Tibial artery (tissue), 4 donors: ENCODE measurements at regions not wholly inside any gene's neighbourhood (a gene's known extent, or its start where the extent isn't known, plus 50 kb on each side); places are given as distances from the start of the nearest gene placed in this dataset.
"Not testable (repeated sequence)": the region's sequence is repeated elsewhere in the genome, so short reads cannot be mapped to it uniquely, and the experiment has no call there.

Source experiments
- DNase-seq, 2 donors: peaks; one replicate each; pipeline ENCODE4 v3.0.0-alpha.2; 2019
- H3K27ac ChIP-seq, 2 donors: fragments of 200-600 bp; sonication (generic) in 1 of 2; 1 replicate in 1 of 2; 2 replicates in 1 of 2; pipeline ENCODE4 v1.5.1; 2018 to 2019; ENCODE audit warnings: mild to moderate bottlenecking in 1 of 2
- H3K27me3 ChIP-seq, 2 donors: fragments of 200-600 bp; sonication (generic) in 1 of 2; one replicate each; pipeline versions ENCODE4 v1.5.1 to v1.6.0; 2016 to 2019
- H3K36me3 ChIP-seq, 3 donors: fragments of 200-600 bp; sonication (generic) in 2 of 3; one replicate each; pipeline ENCODE4 v1.5.1; 2016 to 2019; ENCODE audit warnings: mild to moderate bottlenecking in 2 of 3
- H3K4me1 ChIP-seq, 4 donors: fragments of 200-600 bp; sonication (generic) in 2 of 4; 1 replicate in 3 of 4; 2 replicates in 1 of 4; pipeline ENCODE4 v1.5.1; 2016 to 2019
- H3K4me3 ChIP-seq, 2 donors: fragments of 200-600 bp; sonication (generic) in 1 of 2; 1 replicate in 1 of 2; 2 replicates in 1 of 2; pipeline ENCODE4 v1.5.1; 2018 to 2019; ENCODE audit warnings: mild to moderate bottlenecking in 2 of 2
- H3K9me3 ChIP-seq, 3 donors: fragments of 200-600 bp; sonication (generic) in 1 of 3; one replicate each; pipeline ENCODE4 v1.5.1; 2016 to 2019
- CTCF ChIP-seq, 2 experiments: fragments of 200-600 bp in 1 of 2; fragments of 450-650 bp in 1 of 2; IDR thresholded peaks; one replicate each; pipeline ENCODE4 v1.5.1; 2017 to 2019; ENCODE audit warnings: antibody characterized with exemption in 2 of 2, mild to moderate bottlenecking in 1 of 2, moderate library complexity in 1 of 2
- intact Hi-C: fragments of 100-400 bp; cut with DNase I; formaldehyde crosslinking; loops from one replicate; pipeline ENCODE4 v1.15.0; 2023; ENCODE audit warnings: low total_unique reads

GRCh38 chr2:16068552-16068940, 128.2 kb downstream of the MYCN start:
- Histone ChIP-seq H3K4me1 (no peaks in the 10 kb centered on the region), H3K27me3 (no peaks in the 10 kb centered on the region), H3K36me3 (no peaks in the 10 kb centered on the region), H3K9me3 (peaks cover 0 to under 1% (median 0%) of the 10 kb centered on the region in 3 donors), H3K27ac (no peak overlapping the region), H3K4me3 (no peak overlapping the region)
- intact Hi-C loops = no loop called here
- no peak for TF ChIP-seq CTCF (IDR thresholded peaks at IDR 0.05)
- no peak for DNase-seq

- no peak for TF ChIP-seq CTCF (IDR thresholded peaks at IDR 0.05)
- no peak overlapping the region for H3K4me3 ChIP-seq
These were observed 127.7 kb downstream of the MYCN start for GRCh38 chr2:16067866-16068551.

GRCh38 chr2:16067444-16067843, 127.1 kb downstream of the MYCN start:
- Histone ChIP-seq H3K4me3 (no peak overlapping the region), H3K36me3 (no peaks in the 10 kb centered on the region), H3K9me3 (peaks cover 0 to 7% (median 0%) of the 10 kb centered on the region in 3 donors), H3K4me1 (no peaks in the 10 kb centered on the region), H3K27me3 (peaks cover 0 to 2% of the 10 kb centered on the region in 2 donors), H3K27ac (no peak overlapping the region)
- DNase-seq = no peak
- TF ChIP-seq CTCF (IDR thresholded peaks at IDR 0.05) = no peak
- intact Hi-C loops = no loop called here

More at GRCh38 chr2:16067866-16068551, 127.7 kb downstream of the MYCN start:
- Histone ChIP-seq H3K4me1 (no peaks in the 10 kb centered on the region), H3K36me3 (no peaks in the 10 kb centered on the region), H3K9me3 (peaks cover 0 to 5% (median 0%) of the 10 kb centered on the region in 3 donors), H3K27me3 (peaks cover 0 to 2% of the 10 kb centered on the region in 2 donors), H3K27ac (no peak overlapping the region)
- intact Hi-C loops = no loop called here
- DNase-seq = no peak

GRCh38 chr2:16067037-16067406, 126.7 kb downstream of the MYCN start:
- Histone ChIP-seq H3K27me3 (peaks cover 0 to 2% of the 10 kb centered on the region in 2 donors), H3K27ac (no peak overlapping the region), H3K4me3 (no peak overlapping the region), H3K9me3 (peaks cover 0 to 7% (median 0%) of the 10 kb centered on the region in 3 donors), H3K4me1 (no peaks in the 10 kb centered on the region), H3K36me3 (no peaks in the 10 kb centered on the region)
- intact Hi-C loops = no loop called here
- no peak for TF ChIP-seq CTCF (IDR thresholded peaks at IDR 0.05)
- no peak for DNase-seq

GRCh38 chr2:16066261-16067036, 126.1 kb downstream of the MYCN start:
- Histone ChIP-seq H3K4me1 (no peaks in the 10 kb centered on the region), H3K27ac (no peak overlapping the region), H3K4me3 (no peak overlapping the region), H3K27me3 (peaks cover 0 to 2% of the 10 kb centered on the region in 2 donors), H3K36me3 (no peaks in the 10 kb centered on the region), H3K9me3 (peaks cover 0 to 7% (median 0%) of the 10 kb centered on the region in 3 donors)
- no peak for DNase-seq
- TF ChIP-seq CTCF (IDR thresholded peaks at IDR 0.05) = no peak
- intact Hi-C loops = no loop called here

GRCh38 chr2:16065272-16066069, 125.1 kb downstream of the MYCN start:
- H3K36me3 ChIP-seq, intact Hi-C loops, H3K27me3 ChIP-seq, H3K9me3 ChIP-seq, H3K4me3 ChIP-seq, H3K4me1 ChIP-seq, H3K27ac ChIP-seq, DNase-seq: not testable (repeated sequence)
